ENCODE measurements at regions not wholly inside any gene's neighbourhood (a gene's known extent, or its start where the extent isn't known, plus 50 kb on each side); places are given as distances from the start of the nearest gene placed in this dataset.

GRCh38 chr6:121847806-121848522 is 412.5 kb downstream of the GJA1 start:
- no peaks in the 10 kb centered on the region for H3K9me3 ChIP-seq (ENCODE audit: low read depth)
- peaks cover 16% of the 10 kb centered on the region for H3K9me3 Mint-ChIP-seq
- H2AFZ ChIP-seq (replicated peaks) = no peak overlapping the region
- no peak overlapping the region for H3K9ac ChIP-seq
- peak overlapping the region; percentile 2 for H3K4me2 ChIP-seq
- H3K27ac Mint-ChIP-seq = peak overlapping the region; percentile 94
- TF ChIP-seq EZH2phosphoT487 (IDR thresholded peaks at IDR 0.05) (no peak), EZH2 (IDR thresholded peaks at IDR 0.05) (no peak), CTCF (IDR thresholded peaks at IDR 0.05) (no peak)
- H3K36me3 ChIP-seq = no peaks in the 10 kb centered on the region
- H3K27me3 Mint-ChIP-seq (ENCODE audit: insufficient read depth, low read depth) = peaks cover 4% of the 10 kb centered on the region
- no peak overlapping the region for H3K4me3 Mint-ChIP-seq
- H3K4me1 Mint-ChIP-seq = peaks cover 24% of the 10 kb centered on the region
- no peak overlapping the region for H3K4me3 ChIP-seq
- no peak for DNase-seq (ENCODE audit: low spot score)
- peaks cover 47% of the 10 kb centered on the region for H3K4me1 ChIP-seq
- H3F3A ChIP-seq (ENCODE audit: low read depth) = peaks cover 27% of the 10 kb centered on the region
- H3K27me3 ChIP-seq = no peaks in the 10 kb centered on the region
- no peaks in the 10 kb centered on the region for H4K20me1 ChIP-seq (ENCODE audit: low read depth)
- no peaks in the 10 kb centered on the region for H3K79me2 ChIP-seq (ENCODE audit: low read depth)
- H3K27ac ChIP-seq = no peak overlapping the region
- peaks cover 5% of the 10 kb centered on the region for H3K36me3 Mint-ChIP-seq

DNA sequence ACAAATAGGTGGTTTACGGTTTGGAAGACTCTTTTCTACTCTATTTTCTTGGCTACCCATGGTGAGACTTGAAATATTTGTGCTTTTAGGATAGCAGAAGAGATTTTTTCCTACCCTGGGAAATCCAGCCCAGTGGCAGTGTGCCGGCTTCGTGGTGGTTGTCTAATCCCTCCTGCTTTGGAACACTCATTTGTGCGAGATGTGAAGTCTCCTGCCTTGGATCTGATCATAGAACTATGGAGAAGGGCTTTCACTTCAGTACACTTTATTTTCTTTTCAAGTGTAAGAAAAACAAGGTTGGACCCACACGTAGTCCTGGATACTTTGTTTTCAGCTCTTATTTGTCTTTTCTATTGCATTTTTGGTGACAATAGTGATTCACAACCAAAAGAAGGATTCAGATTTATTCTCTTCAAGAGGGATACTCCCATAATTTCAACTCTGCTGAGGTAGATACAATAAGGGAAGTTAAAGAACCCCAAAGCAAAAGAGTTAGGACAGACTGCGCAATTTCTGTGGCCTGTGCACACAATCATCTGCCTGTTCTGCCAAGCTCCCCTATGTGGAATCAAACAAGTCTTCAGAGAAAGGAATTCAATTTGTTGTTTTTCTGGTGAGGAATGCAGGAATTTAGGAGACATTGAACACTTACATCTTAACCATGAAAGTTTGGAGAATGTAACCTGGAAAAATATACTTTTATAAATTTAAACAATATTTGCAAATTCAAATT is 413.2 kb downstream of the GJA1 start:
- Mint-ChIP-seq H3K4me3 (no peak overlapping the region), H3K27me3 (ENCODE audit: insufficient read depth, low read depth) (peaks cover 4% of the 10 kb centered on the region), H3K27ac (peak overlapping the region; percentile 12), H3K36me3 (peaks cover 7% of the 10 kb centered on the region), H3K9me3 (peaks cover 18% of the 10 kb centered on the region), H3K4me1 (peaks cover 26% of the 10 kb centered on the region)
- no peak overlapping the region for H3K9ac ChIP-seq
- H3K4me1 ChIP-seq = peaks cover 47% of the 10 kb centered on the region
- H2AFZ ChIP-seq (replicated peaks) = peak overlapping the region; percentile 23
- no peaks in the 10 kb centered on the region for H3K9me3 ChIP-seq (ENCODE audit: low read depth)
- H3K27ac ChIP-seq = peak overlapping the region; percentile 21
- no peak for TF ChIP-seq EZH2phosphoT487 (IDR thresholded peaks at IDR 0.05)
- H3K4me2 ChIP-seq = peak overlapping the region; percentile 2
- no peaks in the 10 kb centered on the region for H3K36me3 ChIP-seq
- H3K79me2 ChIP-seq (ENCODE audit: low read depth) = no peaks in the 10 kb centered on the region
- DNase-seq (ENCODE audit: low spot score) = no peak
- no peak overlapping the region for H3K4me3 ChIP-seq
- H3K27me3 ChIP-seq = no peaks in the 10 kb centered on the region
- H4K20me1 ChIP-seq (ENCODE audit: low read depth) = no peaks in the 10 kb centered on the region
- H3F3A ChIP-seq (ENCODE audit: low read depth) = peaks cover 27% of the 10 kb centered on the region

DNA sequence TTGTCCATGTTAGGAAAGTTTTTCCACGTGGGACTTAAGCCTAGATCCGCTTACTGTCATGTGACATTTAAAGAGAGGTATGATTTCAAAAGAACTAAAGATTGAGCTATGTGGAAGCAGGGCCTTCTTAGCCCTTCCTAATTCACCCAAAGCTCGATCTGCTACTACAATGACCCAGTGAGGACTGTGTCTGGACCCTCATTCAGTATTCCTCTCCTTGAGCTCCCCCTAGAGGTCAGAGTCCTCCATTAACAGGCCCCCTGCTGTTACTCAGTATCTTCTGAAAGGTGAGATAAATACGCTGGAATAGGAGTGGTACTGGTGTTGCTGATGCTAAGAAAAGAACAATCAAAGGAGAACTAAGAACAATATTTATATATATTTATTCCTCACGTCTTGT is 414.0 kb downstream of the GJA1 start:
- TF ChIP-seq CTCF (IDR thresholded peaks at IDR 0.05) (peak; percentile 81), EZH2 (IDR thresholded peaks at IDR 0.05) (no peak)
- no peak overlapping the region for H3K27ac ChIP-seq

DNA sequence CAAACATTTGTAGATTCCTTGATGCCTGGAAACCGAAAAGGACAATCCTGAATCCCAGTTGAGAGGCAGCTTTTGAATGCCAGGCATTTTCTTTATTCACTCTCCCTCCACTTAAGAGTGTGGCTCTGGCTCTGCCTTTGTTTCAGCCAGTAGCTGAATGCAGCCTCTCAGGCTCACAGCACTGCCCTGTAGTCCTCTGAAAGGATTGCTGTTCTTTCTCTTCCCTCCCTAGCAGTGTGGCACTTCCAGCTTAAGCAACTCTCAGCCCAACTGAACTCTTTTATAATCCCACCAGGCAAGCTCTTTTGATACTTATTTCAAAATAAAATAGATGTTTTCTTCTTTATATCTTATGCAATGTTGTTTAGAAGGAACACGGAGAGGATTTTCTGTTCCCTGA is 415.6 kb downstream of the GJA1 start:
- H3K36me3 Mint-ChIP-seq = peaks cover 7% of the 10 kb centered on the region
- peak; percentile 94 for DNase-seq (ENCODE audit: low spot score)
- peaks cover 20% of the 10 kb centered on the region for H3K9me3 Mint-ChIP-seq
- H3K27ac Mint-ChIP-seq = peak overlapping the region; percentile 99
- Histone ChIP-seq H3K36me3 (no peaks in the 10 kb centered on the region), H4K20me1 (ENCODE audit: low read depth) (no peaks in the 10 kb centered on the region), H3K9me3 (ENCODE audit: low read depth) (no peaks in the 10 kb centered on the region), H3K9ac (no peak overlapping the region), H3K4me2 (peak overlapping the region; percentile 61), H3K4me3 (no peak overlapping the region), H3K27ac (peak overlapping the region; percentile 84), H3K27me3 (no peaks in the 10 kb centered on the region), H3K4me1 (peaks cover 47% of the 10 kb centered on the region), H3F3A (ENCODE audit: low read depth) (peaks cover 27% of the 10 kb centered on the region), H2AFZ (replicated peaks) (no peak overlapping the region), H3K79me2 (ENCODE audit: low read depth) (no peaks in the 10 kb centered on the region)
- no peak overlapping the region for H3K4me3 Mint-ChIP-seq
- peaks cover 38% of the 10 kb centered on the region for H3K4me1 Mint-ChIP-seq
- TF ChIP-seq CTCF (IDR thresholded peaks at IDR 0.05) (no peak), EZH2phosphoT487 (IDR thresholded peaks at IDR 0.05) (peak; percentile 82)
- peaks cover 8% of the 10 kb centered on the region for H3K27me3 Mint-ChIP-seq (ENCODE audit: insufficient read depth, low read depth)

More for the DNA sequence above, 414.0 kb downstream of the GJA1 start:
- H3K27ac Mint-ChIP-seq = peak overlapping the region; percentile 73
- Histone ChIP-seq H3K9ac (no peak overlapping the region), H4K20me1 (ENCODE audit: low read depth) (no peaks in the 10 kb centered on the region), H3K79me2 (ENCODE audit: low read depth) (no peaks in the 10 kb centered on the region), H3K4me2 (no peak overlapping the region), H3K4me3 (no peak overlapping the region), H3K9me3 (ENCODE audit: low read depth) (no peaks in the 10 kb centered on the region), H3K27me3 (no peaks in the 10 kb centered on the region), H3K4me1 (peaks cover 47% of the 10 kb centered on the region), H2AFZ (replicated peaks) (no peak overlapping the region), H3K36me3 (no peaks in the 10 kb centered on the region), H3F3A (ENCODE audit: low read depth) (peaks cover 27% of the 10 kb centered on the region)
- H3K27me3 Mint-ChIP-seq (ENCODE audit: insufficient read depth, low read depth) = peaks cover 8% of the 10 kb centered on the region
- H3K4me3 Mint-ChIP-seq = no peak overlapping the region
- H3K36me3 Mint-ChIP-seq = peaks cover 7% of the 10 kb centered on the region
- H3K4me1 Mint-ChIP-seq = peaks cover 34% of the 10 kb centered on the region
- peaks cover 23% of the 10 kb centered on the region for H3K9me3 Mint-ChIP-seq
- peak; percentile 90 for DNase-seq (ENCODE audit: low spot score)

Measured in neural progenitor cell (in vitro differentiated cells).